H1 (cell line): ENCODE measurements at regions not wholly inside any gene's neighbourhood (a gene's known extent, or its start where the extent isn't known, plus 50 kb on each side); places are given as distances from the start of the nearest gene placed in this dataset.

Experiments
- CTCF ChIA-PET: fragments of 300-600 bp; sonication (Branson Sonifier 250); formaldehyde crosslinking; loops from one replicate; lab custom pipeline; 2021; ENCODE audit not compliant: partially characterized antibody; lab: Charles Lee
- POLR2A ChIA-PET: fragments of 300-600 bp; sonication (Branson Sonifier 250); formaldehyde crosslinking; loops from one replicate; lab custom pipeline; 2021; ENCODE audit warnings: inconsistent platforms; ENCODE audit not compliant: partially characterized antibody; lab: Charles Lee
- DNase-seq, 2 experiments: peaks; one replicate each; pipeline versions ENCODE4 v3.0.0 to v3.0.0-alpha.2; 2010 to 2022; ENCODE audit warnings: low spot score in 2 of 2, low read depth in 1 of 2, mixed read lengths in 1 of 2
- FAIRE-seq: peaks from 2 replicates; lab custom pipeline; 2011; peaks lifted over from hg19 to GRCh38; lab: Jason Lieb, UNC
- H2AFZ ChIP-seq: 2 replicates; pipeline ENCODE4 v1.8.1; 2012; ENCODE audit warnings: low read length, inconsistent platforms
- H2AK5ac ChIP-seq: 2 replicates; pipeline ENCODE4 v1.6.1; 2013; ENCODE audit warnings: low read depth, low read length
- H2BK120ac ChIP-seq: replicated peaks from 2 replicates; pipeline ENCODE3; 2013; ENCODE audit warnings: low read depth, low read length, inconsistent platforms
- H2BK12ac ChIP-seq: 2 replicates; pipeline ENCODE4 v1.6.1; 2013; ENCODE audit warnings: low read depth, low read length
- H2BK15ac ChIP-seq: 2 replicates; pipeline ENCODE4 v1.6.1; 2013; ENCODE audit warnings: low read length
- H2BK20ac ChIP-seq: 2 replicates; pipeline ENCODE4 v1.6.1; 2013; ENCODE audit warnings: low read length
- H2BK5ac ChIP-seq: 2 replicates; pipeline ENCODE4 v1.6.1; 2013; ENCODE audit warnings: low read depth, low read length
- H3K14ac ChIP-seq: 2 replicates; pipeline ENCODE4 v1.6.1; 2013; ENCODE audit warnings: inconsistent platforms; ENCODE audit not compliant: insufficient read length
- H3K18ac ChIP-seq: 2 replicates; pipeline ENCODE4 v1.6.1; 2013; ENCODE audit warnings: low read length; ENCODE audit errors: extremely low read depth
- H3K23ac ChIP-seq: 2 replicates; pipeline ENCODE4 v1.6.1; 2013; ENCODE audit warnings: inconsistent platforms; ENCODE audit not compliant: insufficient read length
- H3K23me2 ChIP-seq: 2 replicates; pipeline ENCODE4 v1.6.1; 2013; ENCODE audit warnings: low read depth, low read length
- H3K27ac ChIP-seq: 2 replicates; pipeline ENCODE4 v1.6.1; 2011; ENCODE audit warnings: low read depth, low read length, inconsistent platforms
- H3K27me3 ChIP-seq, 4 experiments: replicated peaks in 1 of 4; 1 replicate in 1 of 4; 2 replicates in 3 of 4; pipeline versions ENCODE4 v1.6.1 to v1.8.1; 2011 to 2013; ENCODE audit warnings: low read length in 3 of 4, mild to moderate bottlenecking in 3 of 4, inconsistent platforms in 2 of 4, mixed read lengths in 2 of 4, moderate library complexity in 1 of 4; ENCODE audit not compliant: control insufficient read depth in 3 of 4, insufficient read depth in 3 of 4; ENCODE audit errors: extremely low read depth in 1 of 4
- H3K36me3 ChIP-seq, 4 experiments: 2 replicates each; pipeline versions ENCODE4 v1.6.1 to v1.8.1; 2011 to 2013; ENCODE audit warnings: mild to moderate bottlenecking in 4 of 4, low read length in 3 of 4, moderate library complexity in 2 of 4, control low read depth in 1 of 4, inconsistent platforms in 1 of 4; ENCODE audit not compliant: insufficient read depth in 4 of 4, control insufficient read depth in 2 of 4
- H3K4ac ChIP-seq: replicated peaks from 2 replicates; pipeline ENCODE3; 2013; ENCODE audit warnings: low read length, low read depth, mixed read lengths, inconsistent platforms; ENCODE audit not compliant: insufficient read length
- H3K4me1 ChIP-seq, 4 experiments: replicated peaks in 1 of 4; 1 replicate in 1 of 4; 2 replicates in 3 of 4; pipeline versions ENCODE4 v1.6.1 to v1.8.1; 2011 to 2013; ENCODE audit warnings: low read length in 3 of 4, inconsistent platforms in 2 of 4, mixed read lengths in 1 of 4; ENCODE audit not compliant: insufficient read depth in 4 of 4, control insufficient read depth in 3 of 4
- H3K4me2 ChIP-seq, 2 experiments: 2 replicates each; pipeline versions ENCODE4 v1.6.1 to v1.8.1; 2011 to 2013; ENCODE audit warnings: low read depth in 2 of 2, low read length in 2 of 2, control low read depth in 1 of 2, inconsistent platforms in 1 of 2, mild to moderate bottlenecking in 1 of 2; ENCODE audit not compliant: insufficient read depth in 1 of 2
- H3K4me3 ChIP-seq, 4 experiments: fragments of 200-600, 300-600 bp in 1 of 4; sonication (generic), shearing (Covaris generic), sonication (Bioruptor Twin) in 1 of 4; 2 replicates each; pipeline versions ENCODE4 v1.5.1 to v1.8.1; 2011 to 2016; ENCODE audit warnings: low read length in 4 of 4, low read depth in 3 of 4, control low read depth in 2 of 4, inconsistent platforms in 2 of 4, mild to moderate bottlenecking in 2 of 4, mixed read lengths in 1 of 4, moderate library complexity in 1 of 4; ENCODE audit not compliant: insufficient read depth in 2 of 4; ENCODE audit errors: extremely low read depth in 1 of 4
- H3K56ac ChIP-seq: replicated peaks from 2 replicates; pipeline ENCODE3; 2013; ENCODE audit warnings: low read depth, mild to moderate bottlenecking, mixed read lengths, low read length, inconsistent platforms; ENCODE audit not compliant: insufficient read length
- H3K79me1 ChIP-seq: 2 replicates; pipeline ENCODE4 v1.6.1; 2013; ENCODE audit warnings: low read depth, low read length, control low read depth
- H3K79me2 ChIP-seq, 2 experiments: 2 replicates each; pipeline versions ENCODE4 v1.6.1 to v1.8.1; 2012 to 2013; ENCODE audit warnings: low read length in 2 of 2, mild to moderate bottlenecking in 2 of 2, inconsistent platforms in 1 of 2; ENCODE audit not compliant: insufficient read depth in 2 of 2, control insufficient read depth in 1 of 2
- H3K9ac ChIP-seq, 4 experiments: replicated peaks in 1 of 4; 1 replicate in 1 of 4; 2 replicates in 3 of 4; pipeline versions ENCODE4 v1.6.1 to v1.8.1; 2011 to 2013; ENCODE audit warnings: low read depth in 3 of 4, low read length in 3 of 4, control low read depth in 2 of 4, mild to moderate bottlenecking in 2 of 4, moderate library complexity in 2 of 4, inconsistent platforms in 1 of 4; ENCODE audit errors: extremely low read depth in 1 of 4
- H3K9me3 ChIP-seq, 2 experiments: 2 replicates each; pipeline versions ENCODE4 v1.6.1 to v1.8.1; 2012 to 2013; ENCODE audit warnings: mild to moderate bottlenecking in 2 of 2, moderate library complexity in 2 of 2, control low read depth in 1 of 2, inconsistent platforms in 1 of 2, low read depth in 1 of 2, low read length in 1 of 2, mixed read lengths in 1 of 2; ENCODE audit not compliant: insufficient read depth in 2 of 2
- H4K20me1 ChIP-seq, 2 experiments: replicated peaks in 1 of 2; 2 replicates each; pipeline versions ENCODE3 to v1.8.1; 2011 to 2013; ENCODE audit warnings: inconsistent platforms in 2 of 2, low read length in 2 of 2, mild to moderate bottlenecking in 1 of 2; ENCODE audit not compliant: insufficient read depth in 2 of 2, control insufficient read depth in 1 of 2
- H4K5ac ChIP-seq: 2 replicates; pipeline ENCODE4 v1.6.1; 2013; ENCODE audit warnings: low read length, low read depth, mixed read lengths, inconsistent platforms; ENCODE audit not compliant: insufficient read length
- H4K8ac ChIP-seq: 2 replicates; pipeline ENCODE4 v1.8.0; 2013; ENCODE audit warnings: mild to moderate bottlenecking, moderate library complexity, low read length, inconsistent platforms; ENCODE audit not compliant: insufficient read depth; ENCODE audit errors: extremely low read depth
- H4K91ac ChIP-seq: replicated peaks from 2 replicates; pipeline ENCODE3; 2013; ENCODE audit warnings: low read length, mixed read lengths, inconsistent platforms; ENCODE audit not compliant: insufficient read length
- CEBPB ChIP-seq: IDR thresholded peaks from 2 replicates; pipeline ENCODE4 v1.6.1; 2012; ENCODE audit warnings: low read depth, low read length
- POLR2AphosphoS5 ChIP-seq: IDR thresholded peaks from 2 replicates; pipeline ENCODE4 v1.6.1; 2011; ENCODE audit warnings: low read depth, low read length
- POU5F1 ChIP-seq: IDR thresholded peaks from 2 replicates; pipeline ENCODE4 v1.6.1; 2011; ENCODE audit warnings: low read depth, mild to moderate bottlenecking, low read length, moderate library complexity
- RNF2 ChIP-seq: fragments of 200-900, 300-1000 bp; sonication (generic); IDR thresholded peaks from 2 replicates; pipeline ENCODE4 v1.7.1; 2016; ENCODE audit warnings: borderline replicate concordance, low read depth, mild to moderate bottlenecking, antibody characterized with exemption, low read length; ENCODE audit not compliant: poor library complexity, severe bottlenecking; ENCODE audit errors: missing control alignments
- TAF7 ChIP-seq: optimal IDR thresholded peaks from 2 replicates; pipeline ENCODE3; 2011; ENCODE audit warnings: low read depth, mild to moderate bottlenecking, inconsistent platforms, low read length, moderate library complexity, borderline replicate concordance
- YY1 ChIP-seq: IDR thresholded peaks from 2 replicates; pipeline ENCODE4 v1.6.1; 2011; ENCODE audit warnings: low read depth, mild to moderate bottlenecking, low read length
- WGBS, 2 experiments: shearing (Covaris generic) in 1 of 2; methylation state at CpG; one replicate each; pipeline versions ENCODE4 v1.1.6 to v1.1.7; 2013 to 2015; ENCODE audit warnings: low lambda C conversion rate in 2 of 2, mixed read lengths in 2 of 2, inconsistent platforms in 1 of 2, low coverage in 1 of 2, missing lambda C conversion rate in 1 of 2; ENCODE audit not compliant: insufficient replicate concordance in 2 of 2, insufficient coverage in 1 of 2, insufficient read length in 1 of 2; ENCODE audit errors: extremely low coverage in 1 of 2, missing lambda C conversion rate in 1 of 2; 5-methylcytosine and 5-hydroxymethylcytosine counted together
- TF ChIP-seq, protein P1 (sequence below): IDR thresholded peaks from 2 replicates; pipeline ENCODE4 v1.6.1; 2012; ENCODE audit warnings: inconsistent platforms
- TF ChIP-seq, protein P2 (sequence below): IDR thresholded peaks from 2 replicates; pipeline ENCODE4 v1.6.1; 2012; ENCODE audit warnings: low read length, inconsistent platforms

DNA sequence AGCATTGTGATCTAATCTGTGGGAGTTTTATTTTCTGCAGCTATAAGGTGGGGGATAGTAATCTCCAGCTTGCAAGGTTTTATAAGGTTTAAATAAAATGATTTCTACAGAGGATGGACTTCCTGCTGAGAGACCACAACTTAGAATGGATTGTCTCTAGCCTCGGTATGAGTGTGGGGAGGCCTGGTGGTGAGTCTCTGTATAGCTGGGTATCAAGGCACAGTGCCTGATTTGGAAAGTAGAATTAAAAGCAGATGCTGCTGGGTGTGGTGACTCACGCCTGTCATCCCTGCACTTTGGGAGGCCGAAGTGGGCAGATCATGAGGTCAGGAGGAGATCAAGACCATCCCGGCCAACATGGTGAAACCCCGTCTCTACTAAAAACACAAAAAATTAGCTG, 162.0 kb upstream of the GATB start:
- no peak overlapping the region for H3K4me2 ChIP-seq
- DNase-seq (no peak), FAIRE-seq (no peak)
- H4K5ac ChIP-seq = no peak overlapping the region
- no peak overlapping the region for H2AK5ac ChIP-seq
- H2AFZ ChIP-seq = no peak overlapping the region
- H4K8ac ChIP-seq = no peak overlapping the region
- 97% methylated on average over 5 of the region's 5 CpGs; no CpG with 5 or more reads in 1 of the 2 experiments for WGBS, 2 experiments
- no peak overlapping the region for H2BK120ac ChIP-seq
- H3K23me2 ChIP-seq = peaks cover 2% of the 10 kb centered on the region; the same call in 1 of the 2 replicates
- H3K4me1 ChIP-seq = no peaks in the 10 kb centered on the region
- H3K9ac ChIP-seq = no peak overlapping the region
- H3K14ac ChIP-seq = no peak overlapping the region
- H3K27ac ChIP-seq = no peak overlapping the region
- no peak overlapping the region for H2BK5ac ChIP-seq
- H3K18ac ChIP-seq = no peak overlapping the region
- no peaks in the 10 kb centered on the region for H3K79me1 ChIP-seq
- TF ChIP-seq CEBPB = no peak
- TF ChIP-seq POLR2AphosphoS5 = no peak
- TF ChIP-seq TAF7 = no peak
- TF ChIP-seq, protein P1, sequence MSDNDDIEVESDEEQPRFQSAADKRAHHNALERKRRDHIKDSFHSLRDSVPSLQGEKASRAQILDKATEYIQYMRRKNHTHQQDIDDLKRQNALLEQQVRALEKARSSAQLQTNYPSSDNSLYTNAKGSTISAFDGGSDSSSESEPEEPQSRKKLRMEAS = no peak
- TF ChIP-seq POU5F1 = no peak
- TF ChIP-seq YY1 = no peak
- TF ChIP-seq, protein P2, sequence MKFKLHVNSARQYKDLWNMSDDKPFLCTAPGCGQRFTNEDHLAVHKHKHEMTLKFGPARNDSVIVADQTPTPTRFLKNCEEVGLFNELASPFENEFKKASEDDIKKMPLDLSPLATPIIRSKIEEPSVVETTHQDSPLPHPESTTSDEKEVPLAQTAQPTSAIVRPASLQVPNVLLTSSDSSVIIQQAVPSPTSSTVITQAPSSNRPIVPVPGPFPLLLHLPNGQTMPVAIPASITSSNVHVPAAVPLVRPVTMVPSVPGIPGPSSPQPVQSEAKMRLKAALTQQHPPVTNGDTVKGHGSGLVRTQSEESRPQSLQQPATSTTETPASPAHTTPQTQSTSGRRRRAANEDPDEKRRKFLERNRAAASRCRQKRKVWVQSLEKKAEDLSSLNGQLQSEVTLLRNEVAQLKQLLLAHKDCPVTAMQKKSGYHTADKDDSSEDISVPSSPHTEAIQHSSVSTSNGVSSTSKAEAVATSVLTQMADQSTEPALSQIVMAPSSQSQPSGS = no peak
- TF ChIP-seq RNF2 = no peak
- H3K23ac ChIP-seq = no peak overlapping the region
- H4K20me1 ChIP-seq = no peaks in the 10 kb centered on the region
- no peak overlapping the region for H3K56ac ChIP-seq
- H3K9me3 ChIP-seq = no peaks in the 10 kb centered on the region
- POLR2A ChIA-PET = interaction anchor here (0.6 kb wide), 1 partner anchor 1510 kb away, joined by 3 read pairs; no protein-coding TSS in a partner anchor
- CTCF ChIA-PET = interaction anchor here (0.6 to 2.1 kb wide), 8 partner anchors 11 to 814 kb away, joined by 3 to 8 read pairs (median 3); no protein-coding TSS in a partner anchor
- no peaks in the 10 kb centered on the region for H3K36me3 ChIP-seq
- no peak overlapping the region for H3K4ac ChIP-seq
- H3K4me3 ChIP-seq = no peak overlapping the region
- H2BK15ac ChIP-seq = no peak overlapping the region
- H2BK20ac ChIP-seq = no peak overlapping the region
- H4K91ac ChIP-seq = no peak overlapping the region
- no peak overlapping the region for H2BK12ac ChIP-seq
- H3K79me2 ChIP-seq = no peaks in the 10 kb centered on the region
- 0 out of 7 replicates have a peak, but pooled peaks cover 0 to 2% (median 0%) of the 10 kb centered on the region in 4 experiments for H3K27me3 ChIP-seq
